ENCODE measurements at regions not wholly inside any gene's neighbourhood (a gene's known extent, or its start where the extent isn't known, plus 50 kb on each side); places are given as distances from the start of the nearest gene placed in this dataset.

GRCh38 chr6:167662075-167662880, 164.4 kb upstream of the AFDN start:
- Mint-ChIP-seq H3K36me3 (no peaks in the 10 kb centered on the region), H3K4me3 (no peak overlapping the region), H3K4me1 (peaks cover 43% of the 10 kb centered on the region), H3K9me3 (no peaks in the 10 kb centered on the region), H3K27me3 (ENCODE audit: low read depth) (peaks cover 5% of the 10 kb centered on the region), H3K27ac (peak overlapping the region; percentile 75)
- TF ChIP-seq CTCF (IDR thresholded peaks at IDR 0.05; ENCODE audit: unreplicated experiment): no peak
- DNase-seq (ENCODE audit: low spot score in 2 of 2, unreplicated experiment in 2 of 2): no peak

- Mint-ChIP-seq H3K27me3 (ENCODE audit: low read depth) (peaks cover 5% of the 10 kb centered on the region), H3K4me3 (no peak overlapping the region), H3K36me3 (no peaks in the 10 kb centered on the region), H3K4me1 (peaks cover 43% of the 10 kb centered on the region), H3K27ac (no peak overlapping the region), H3K9me3 (no peaks in the 10 kb centered on the region)
- TF ChIP-seq CTCF (IDR thresholded peaks at IDR 0.05; ENCODE audit: unreplicated experiment): no peak
- DNase-seq (ENCODE audit: low spot score in 2 of 2, unreplicated experiment in 2 of 2): no peak
Measured at GRCh38 chr6:167662881-167663205, 163.9 kb upstream of the AFDN start.

GRCh38 chr6:167663316-167663715, 163.4 kb upstream of the AFDN start:
- no peak overlapping the region for H3K27ac Mint-ChIP-seq
- peaks cover 47% of the 10 kb centered on the region for H3K4me1 Mint-ChIP-seq
- DNase-seq (ENCODE audit: low spot score in 2 of 2, unreplicated experiment in 2 of 2): no peak
- no peak overlapping the region for H3K4me3 Mint-ChIP-seq
- H3K36me3 Mint-ChIP-seq: no peaks in the 10 kb centered on the region
- TF ChIP-seq CTCF (IDR thresholded peaks at IDR 0.05; ENCODE audit: unreplicated experiment): no peak
- peaks cover 8% of the 10 kb centered on the region for H3K27me3 Mint-ChIP-seq (ENCODE audit: low read depth)
- H3K9me3 Mint-ChIP-seq: no peaks in the 10 kb centered on the region

- H3K36me3 Mint-ChIP-seq: no peaks in the 10 kb centered on the region
Measured at GRCh38 chr6:167663784-167664443, 162.8 kb upstream of the AFDN start.

More at GRCh38 chr6:167663784-167664443, 162.8 kb upstream of the AFDN start:
- Mint-ChIP-seq H3K4me1 (peaks cover 50% of the 10 kb centered on the region), H3K9me3 (no peaks in the 10 kb centered on the region), H3K27me3 (ENCODE audit: low read depth) (peaks cover 8% of the 10 kb centered on the region), H3K4me3 (no peak overlapping the region), H3K27ac (no peak overlapping the region)
- DNase-seq (ENCODE audit: low spot score in 2 of 2, unreplicated experiment in 2 of 2): no peak
- TF ChIP-seq CTCF (IDR thresholded peaks at IDR 0.05; ENCODE audit: unreplicated experiment): no peak
